Hepatocyte (in vitro differentiated cells): ENCODE measurements at regions not wholly inside any gene's neighbourhood (a gene's known extent, or its start where the extent isn't known, plus 50 kb on each side); places are given as distances from the start of the nearest gene placed in this dataset.

ENCODE experiments used
- EZH2 ChIP-seq: fragments of 200-600 bp; sonication (generic); IDR thresholded peaks from 2 replicates; pipeline ENCODE4 v1.6.1; 2016; ENCODE audit warnings: antibody characterized with exemption, mild to moderate bottlenecking, borderline replicate concordance
- EZH2phosphoT487 ChIP-seq: fragments of 200-600 bp; sonication (generic); IDR thresholded peaks from one replicate; pipeline ENCODE4 v1.6.1; 2018; ENCODE audit warnings: antibody characterized with exemption, mild to moderate bottlenecking, low read depth, moderate library complexity; ENCODE audit not compliant: unreplicated experiment, severe bottlenecking
- TF ChIP-seq, protein P1 (sequence below): fragments of 200-600 bp; sonication (generic); IDR thresholded peaks from 2 replicates; pipeline ENCODE4 v1.5.1; 2016; ENCODE audit warnings: antibody characterized with exemption, mild to moderate bottlenecking; ENCODE audit not compliant: poor library complexity

DNA sequence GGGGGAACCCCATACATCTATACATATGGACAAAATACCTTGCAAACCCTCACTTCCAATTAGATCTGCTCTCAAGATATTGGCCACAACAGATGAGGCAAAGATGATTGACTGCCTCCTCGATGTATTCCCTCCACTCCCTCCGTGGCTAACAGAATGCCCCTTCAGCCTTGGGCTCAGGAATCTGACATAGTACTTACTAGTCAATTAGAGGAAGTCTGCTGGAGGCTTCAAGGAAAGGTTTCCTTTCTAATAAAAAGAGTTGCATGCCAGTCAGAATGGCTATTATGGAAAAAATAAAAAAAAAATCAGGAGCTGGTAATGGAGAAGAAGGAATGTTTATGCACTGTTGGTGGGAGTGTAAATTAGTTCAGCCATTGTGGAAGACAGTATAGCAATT is 90.4 kb upstream of the VAV3 start:
- TF ChIP-seq, protein P1, sequence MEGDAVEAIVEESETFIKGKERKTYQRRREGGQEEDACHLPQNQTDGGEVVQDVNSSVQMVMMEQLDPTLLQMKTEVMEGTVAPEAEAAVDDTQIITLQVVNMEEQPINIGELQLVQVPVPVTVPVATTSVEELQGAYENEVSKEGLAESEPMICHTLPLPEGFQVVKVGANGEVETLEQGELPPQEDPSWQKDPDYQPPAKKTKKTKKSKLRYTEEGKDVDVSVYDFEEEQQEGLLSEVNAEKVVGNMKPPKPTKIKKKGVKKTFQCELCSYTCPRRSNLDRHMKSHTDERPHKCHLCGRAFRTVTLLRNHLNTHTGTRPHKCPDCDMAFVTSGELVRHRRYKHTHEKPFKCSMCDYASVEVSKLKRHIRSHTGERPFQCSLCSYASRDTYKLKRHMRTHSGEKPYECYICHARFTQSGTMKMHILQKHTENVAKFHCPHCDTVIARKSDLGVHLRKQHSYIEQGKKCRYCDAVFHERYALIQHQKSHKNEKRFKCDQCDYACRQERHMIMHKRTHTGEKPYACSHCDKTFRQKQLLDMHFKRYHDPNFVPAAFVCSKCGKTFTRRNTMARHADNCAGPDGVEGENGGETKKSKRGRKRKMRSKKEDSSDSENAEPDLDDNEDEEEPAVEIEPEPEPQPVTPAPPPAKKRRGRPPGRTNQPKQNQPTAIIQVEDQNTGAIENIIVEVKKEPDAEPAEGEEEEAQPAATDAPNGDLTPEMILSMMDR = no peak
- no peak for TF ChIP-seq EZH2phosphoT487
- TF ChIP-seq EZH2 = no peak
